Prostate gland (tissue), 2 donors: ENCODE measurements at regions not wholly inside any gene's neighbourhood (a gene's known extent, or its start where the extent isn't known, plus 50 kb on each side); places are given as distances from the start of the nearest gene placed in this dataset.

Source experiments
- DNase-seq: peaks from one replicate; pipeline ENCODE4 v3.0.0-alpha.2; 2019; ENCODE audit warnings: low spot score
- H3K27ac ChIP-seq, 2 donors: fragments of 200-600 bp; sonication (generic); 2 replicates each; pipeline ENCODE4 v1.5.1; 2017 to 2019
- H3K27me3 ChIP-seq: fragments of 200-600 bp; sonication (generic); replicated peaks from 2 replicates; pipeline ENCODE4 v1.5.1; 2019; ENCODE audit not compliant: insufficient read depth
- H3K36me3 ChIP-seq, 2 donors: fragments of 200-600 bp; sonication (generic); 1 replicate in 1 of 2; 2 replicates in 1 of 2; pipeline versions ENCODE4 v1.5.1 to v1.8.1; 2017 to 2019
- H3K4me1 ChIP-seq: fragments of 200-600 bp; sonication (generic); replicated peaks from 2 replicates; pipeline ENCODE4 v1.5.1; 2019
- H3K4me3 ChIP-seq, 2 donors: fragments of 200-600 bp; sonication (generic); 2 replicates each; pipeline ENCODE4 v1.5.1; 2017 to 2019
- H3K9me3 ChIP-seq: fragments of 200-600 bp; sonication (generic); 2 replicates; pipeline ENCODE4 v1.5.1; 2017
- POLR2A ChIP-seq: fragments of 450-650 bp; IDR thresholded peaks from one replicate; pipeline ENCODE4 v1.6.1; 2016; ENCODE audit warnings: antibody characterized with exemption, mild to moderate bottlenecking
- POLR2AphosphoS5 ChIP-seq: sonication (generic); formaldehyde crosslinking; IDR thresholded peaks from one replicate; pipeline ENCODE4 v1.6.1; 2017; ENCODE audit warnings: antibody characterized with exemption
- WGBS: methylation state at CpG from one replicate; pipeline ENCODE4 v1.1.5; 2018; 5-methylcytosine and 5-hydroxymethylcytosine counted together
- intact Hi-C: fragments of 100-400 bp; cut with DNase I; formaldehyde crosslinking; loops from one replicate; pipeline ENCODE4 v1.14.2; 2022
- TF ChIP-seq, protein P1 (sequence below), 4 experiments: fragments of 200-600 bp in 2 of 4; fragments of 450-650 bp in 2 of 4; sonication (generic) in 2 of 4; IDR thresholded peaks; 1 replicate in 3 of 4; 2 replicates in 1 of 4; pipeline ENCODE4 v1.5.1; 2016 to 2019; ENCODE audit warnings: antibody characterized with exemption in 4 of 4, mild to moderate bottlenecking in 2 of 4, moderate library complexity in 2 of 4

DNA sequence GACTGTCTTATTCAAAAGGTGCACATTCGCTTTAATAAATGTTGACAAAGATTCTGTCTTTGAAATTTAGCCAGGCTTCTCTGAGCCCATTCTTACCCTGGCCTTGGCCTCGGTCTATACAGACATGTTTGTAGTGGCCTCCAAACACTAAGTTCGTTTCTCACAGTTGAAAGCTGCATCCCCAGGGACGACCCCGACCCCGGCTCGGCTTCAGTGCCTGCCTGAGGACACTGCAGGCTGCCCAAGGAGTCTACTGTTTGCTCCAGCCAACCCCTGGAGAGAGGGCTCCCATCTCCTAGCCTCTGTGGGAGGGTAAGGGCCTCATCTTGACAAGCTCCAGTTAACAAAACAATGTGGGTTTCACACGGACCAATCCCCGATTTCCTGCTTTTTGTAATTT lies 390.6 kb upstream of the ZFP42 start:
- TF ChIP-seq POLR2AphosphoS5 (no peak), POLR2A (no peak)
- TF ChIP-seq, protein P1, sequence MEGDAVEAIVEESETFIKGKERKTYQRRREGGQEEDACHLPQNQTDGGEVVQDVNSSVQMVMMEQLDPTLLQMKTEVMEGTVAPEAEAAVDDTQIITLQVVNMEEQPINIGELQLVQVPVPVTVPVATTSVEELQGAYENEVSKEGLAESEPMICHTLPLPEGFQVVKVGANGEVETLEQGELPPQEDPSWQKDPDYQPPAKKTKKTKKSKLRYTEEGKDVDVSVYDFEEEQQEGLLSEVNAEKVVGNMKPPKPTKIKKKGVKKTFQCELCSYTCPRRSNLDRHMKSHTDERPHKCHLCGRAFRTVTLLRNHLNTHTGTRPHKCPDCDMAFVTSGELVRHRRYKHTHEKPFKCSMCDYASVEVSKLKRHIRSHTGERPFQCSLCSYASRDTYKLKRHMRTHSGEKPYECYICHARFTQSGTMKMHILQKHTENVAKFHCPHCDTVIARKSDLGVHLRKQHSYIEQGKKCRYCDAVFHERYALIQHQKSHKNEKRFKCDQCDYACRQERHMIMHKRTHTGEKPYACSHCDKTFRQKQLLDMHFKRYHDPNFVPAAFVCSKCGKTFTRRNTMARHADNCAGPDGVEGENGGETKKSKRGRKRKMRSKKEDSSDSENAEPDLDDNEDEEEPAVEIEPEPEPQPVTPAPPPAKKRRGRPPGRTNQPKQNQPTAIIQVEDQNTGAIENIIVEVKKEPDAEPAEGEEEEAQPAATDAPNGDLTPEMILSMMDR (IDR thresholded peaks at IDR 0.05), result no peak
- H3K27me3 ChIP-seq, result no peaks in the 10 kb centered on the region
- DNase-seq, result no peak
- no peak overlapping the region for H3K27ac ChIP-seq
- H3K4me3 ChIP-seq, result no peak overlapping the region
- 79% methylated on average over 9 of the region's 9 CpGs for WGBS
- no peaks in the 10 kb centered on the region for H3K36me3 ChIP-seq
- H3K4me1 ChIP-seq, result no peaks in the 10 kb centered on the region
- no peaks in the 10 kb centered on the region for H3K9me3 ChIP-seq
- intact Hi-C loops, result no loop called here

DNA sequence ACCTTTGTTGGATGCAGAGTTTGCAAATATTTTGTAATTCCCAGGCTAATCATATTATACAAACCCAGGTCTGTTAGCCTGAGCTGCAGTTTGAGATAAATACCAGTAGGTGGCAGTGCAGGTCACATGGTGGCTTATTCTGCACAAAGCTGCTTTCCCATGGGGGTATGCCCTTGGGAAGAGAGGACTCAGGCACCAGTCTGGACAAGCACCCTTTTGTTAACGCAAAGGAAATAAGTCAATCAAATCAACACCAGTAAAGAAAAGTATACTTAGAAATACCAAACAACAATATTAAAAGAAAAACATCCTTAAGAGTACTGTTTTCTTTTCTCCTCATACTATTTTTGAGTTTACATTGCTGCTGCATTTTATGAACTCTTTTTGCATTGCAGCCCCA lies 389.0 kb upstream of the ZFP42 start:
- no peak for DNase-seq
- intact Hi-C loops, result no loop called here
- 38% methylated on average over 1 of the region's 1 CpG for WGBS

DNA sequence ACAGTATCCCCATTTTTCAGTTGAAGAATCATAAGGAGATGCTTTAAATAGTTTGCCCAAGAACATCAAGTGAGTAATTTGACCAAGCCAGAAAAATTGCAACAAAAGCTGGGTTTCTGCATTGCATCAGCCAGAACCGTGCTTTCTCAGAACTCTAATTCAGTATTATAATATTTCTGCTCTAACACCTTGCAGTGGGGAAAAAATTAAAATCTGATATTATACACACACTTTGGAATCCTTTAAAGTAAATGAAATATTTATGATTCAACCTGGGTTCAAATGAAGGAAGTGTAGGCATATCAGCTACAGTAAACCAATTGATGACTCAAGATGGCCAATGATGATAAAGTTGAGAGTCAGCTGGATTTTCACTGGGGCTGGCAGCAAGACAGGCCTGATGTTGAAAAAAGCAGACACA lies 387.6 kb upstream of the ZFP42 start:
- H3K36me3 ChIP-seq, result no peaks in the 10 kb centered on the region
- intact Hi-C loops, result no loop called here
- no peak for TF ChIP-seq POLR2AphosphoS5
- no peak for TF ChIP-seq POLR2A
- TF ChIP-seq, protein P1 (IDR thresholded peaks at IDR 0.05), result no peak
- H3K9me3 ChIP-seq, result no peaks in the 10 kb centered on the region
- no peak overlapping the region for H3K4me3 ChIP-seq
- no peak overlapping the region for H3K27ac ChIP-seq
- DNase-seq, result no peak
- WGBS, result 60% methylated on average over 1 of the region's 1 CpG
- no peaks in the 10 kb centered on the region for H3K4me1 ChIP-seq
- no peaks in the 10 kb centered on the region for H3K27me3 ChIP-seq

More for the DNA sequence above, 389.0 kb upstream of the ZFP42 start:
- Histone ChIP-seq H3K27ac (no peak overlapping the region), H3K27me3 (no peaks in the 10 kb centered on the region), H3K4me1 (no peaks in the 10 kb centered on the region), H3K9me3 (no peaks in the 10 kb centered on the region), H3K36me3 (no peaks in the 10 kb centered on the region), H3K4me3 (no peak overlapping the region)
- TF ChIP-seq, protein P1 (IDR thresholded peaks at IDR 0.05), result peak; percentile 63 to 82 (median 69)
- no peak for TF ChIP-seq POLR2AphosphoS5

DNA sequence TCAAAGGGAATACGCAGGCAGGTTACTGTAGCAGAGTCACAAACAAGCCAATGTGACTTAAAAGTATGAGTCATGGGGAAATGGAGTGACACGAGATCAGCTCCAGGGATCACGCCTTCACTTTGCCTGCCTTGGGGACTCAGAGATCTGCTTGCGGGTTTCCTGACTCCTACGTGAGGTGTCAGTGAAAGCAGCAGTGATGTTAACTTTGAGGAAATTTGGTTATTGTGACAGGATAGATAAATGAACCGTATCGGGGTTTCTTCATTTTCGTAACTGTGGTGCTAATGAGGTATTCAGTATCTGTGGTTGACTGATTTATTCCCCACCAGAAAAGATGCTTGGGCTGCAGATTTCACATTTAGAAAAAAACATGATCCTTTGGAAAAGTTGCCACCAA lies 383.3 kb upstream of the ZFP42 start:
- TF ChIP-seq POLR2A (no peak), POLR2AphosphoS5 (no peak)
- TF ChIP-seq, protein P1 (IDR thresholded peaks at IDR 0.05), result no peak
- 86% methylated on average over 8 of the region's 8 CpGs for WGBS
- intact Hi-C loops, result no loop called here
- no peaks in the 10 kb centered on the region for H3K36me3 ChIP-seq
- H3K27ac ChIP-seq, result no peak overlapping the region
- H3K9me3 ChIP-seq, result no peaks in the 10 kb centered on the region
- H3K4me1 ChIP-seq, result no peaks in the 10 kb centered on the region
- DNase-seq, result no peak
- no peaks in the 10 kb centered on the region for H3K27me3 ChIP-seq
- H3K4me3 ChIP-seq, result no peak overlapping the region

DNA sequence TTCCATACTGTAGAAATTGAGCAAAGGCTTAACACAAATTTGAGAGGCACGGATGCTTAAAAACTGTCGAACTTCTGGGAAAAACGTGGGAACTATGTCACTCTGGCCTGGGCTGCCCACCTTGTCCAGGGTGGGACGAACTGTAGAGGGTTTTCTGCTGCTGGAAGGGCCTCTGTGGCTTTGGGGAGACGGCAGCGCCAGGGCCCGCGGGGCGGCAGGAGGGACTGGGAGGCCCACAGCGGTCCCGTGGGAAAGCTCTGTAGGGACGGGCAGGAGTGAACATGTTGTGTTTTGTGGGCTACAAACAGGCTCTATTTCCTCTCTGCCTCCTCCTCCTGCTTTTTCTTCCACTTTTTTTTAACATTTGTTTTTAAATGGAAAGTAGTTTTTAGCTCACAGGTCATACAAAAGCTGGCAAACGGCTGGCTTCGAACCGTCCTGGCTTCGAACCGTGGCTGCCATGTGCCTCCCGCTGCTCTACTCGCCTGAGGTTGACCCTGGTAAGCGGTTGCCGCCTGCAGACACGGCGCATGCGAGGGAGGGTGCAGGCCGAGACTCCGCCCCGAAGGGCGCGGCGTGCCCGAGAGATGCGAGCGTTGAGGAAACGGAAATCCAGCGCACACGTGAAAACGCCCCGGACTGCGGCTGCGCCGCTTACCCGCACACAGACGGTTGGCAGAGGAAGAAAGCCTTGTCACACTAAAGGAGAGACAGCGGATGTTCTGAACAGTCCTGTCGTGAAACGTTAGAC lies 382.3 kb upstream of the ZFP42 start:
- Histone ChIP-seq H3K4me1 (no peaks in the 10 kb centered on the region), H3K4me3 (no peak overlapping the region), H3K27me3 (no peaks in the 10 kb centered on the region), H3K36me3 (no peaks in the 10 kb centered on the region), H3K9me3 (no peaks in the 10 kb centered on the region), H3K27ac (no peak overlapping the region)
- no peak for DNase-seq
- intact Hi-C loops, result no loop called here
- 96% methylated on average over 46 of the region's 46 CpGs for WGBS
- TF ChIP-seq, protein P1 (IDR thresholded peaks at IDR 0.05), result no peak
- TF ChIP-seq POLR2A (no peak), POLR2AphosphoS5 (no peak)
